ENCODE measurements at regions not wholly inside any gene's neighbourhood (a gene's known extent, or its start where the extent isn't known, plus 50 kb on each side); places are given as distances from the start of the nearest gene placed in this dataset.
"Not testable (repeated sequence)": the region's sequence is repeated elsewhere in the genome, so short reads cannot be mapped to it uniquely, and the experiment has no call there.

GRCh38 chr22:16911340-16911739, 86.1 kb upstream of the XKR3 start:
- H3K27me3 ChIP-seq (ENCODE audit: insufficient read depth, low read depth); H3K4me3 ChIP-seq; H4K20me1 ChIP-seq (ENCODE audit: insufficient read depth); H3K9me3 ChIP-seq (ENCODE audit: insufficient read depth, low read depth); DNase-seq; H3K27ac ChIP-seq; H3K9me2 ChIP-seq (ENCODE audit: insufficient read depth); H3K4me1 ChIP-seq (replicated peaks; ENCODE audit: insufficient read depth); intact Hi-C loops (cut with micrococcal nuclease; ENCODE audit: unreplicated experiment); H3F3A ChIP-seq (ENCODE audit: insufficient read depth, low read depth); H3K36me3 ChIP-seq (ENCODE audit: low read depth); H3K4me2 ChIP-seq; CTCF ChIA-PET; POLR2A ChIA-PET (ENCODE audit: unreplicated experiment); BruUV-seq (replicated peaks); H3K79me2 ChIP-seq (ENCODE audit: low read depth); H2AFZ ChIP-seq: not testable (repeated sequence)
- TF ChIP-seq CTCF (conservative IDR thresholded peaks at IDR 0.05): peak; percentile 45; the same call in 1 of the 2 replicates

GRCh38 chr22:16902051-16902450, 76.8 kb upstream of the XKR3 start:
- H3K4me2 ChIP-seq; CTCF ChIA-PET; H3K9me2 ChIP-seq (ENCODE audit: insufficient read depth); DNase-seq; POLR2A ChIA-PET (ENCODE audit: unreplicated experiment); H3K9me3 ChIP-seq (ENCODE audit: insufficient read depth, low read depth); H4K20me1 ChIP-seq (ENCODE audit: insufficient read depth); H3K27me3 ChIP-seq (ENCODE audit: insufficient read depth, low read depth); H3K4me1 ChIP-seq (replicated peaks; ENCODE audit: insufficient read depth); H3F3A ChIP-seq (ENCODE audit: insufficient read depth, low read depth); H3K4me3 ChIP-seq; H2AFZ ChIP-seq; BruUV-seq (replicated peaks); intact Hi-C loops (cut with micrococcal nuclease; ENCODE audit: unreplicated experiment); H3K36me3 ChIP-seq (ENCODE audit: low read depth); H3K79me2 ChIP-seq (ENCODE audit: low read depth); H3K27ac ChIP-seq: not testable (repeated sequence)

- H3F3A ChIP-seq (ENCODE audit: insufficient read depth, low read depth); H3K9me3 ChIP-seq (ENCODE audit: insufficient read depth, low read depth); CTCF ChIA-PET; H2AFZ ChIP-seq; H3K4me2 ChIP-seq; intact Hi-C loops (cut with micrococcal nuclease; ENCODE audit: unreplicated experiment); H3K27me3 ChIP-seq (ENCODE audit: insufficient read depth, low read depth); H3K27ac ChIP-seq; DNase-seq; H3K4me3 ChIP-seq; H3K79me2 ChIP-seq (ENCODE audit: low read depth); BruUV-seq (replicated peaks); H3K36me3 ChIP-seq (ENCODE audit: low read depth); H4K20me1 ChIP-seq (ENCODE audit: insufficient read depth); H3K4me1 ChIP-seq (replicated peaks; ENCODE audit: insufficient read depth); H3K9me2 ChIP-seq (ENCODE audit: insufficient read depth); POLR2A ChIA-PET (ENCODE audit: unreplicated experiment): not testable (repeated sequence)
These were observed 76.4 kb upstream of the XKR3 start for GRCh38 chr22:16901579-16901978.

- H3K4me3 ChIP-seq; H3K79me2 ChIP-seq (ENCODE audit: low read depth); H3K4me2 ChIP-seq; H3F3A ChIP-seq (ENCODE audit: insufficient read depth, low read depth); H3K9me3 ChIP-seq (ENCODE audit: insufficient read depth, low read depth); H3K9me2 ChIP-seq (ENCODE audit: insufficient read depth); DNase-seq; CTCF ChIA-PET; H3K27ac ChIP-seq; H4K20me1 ChIP-seq (ENCODE audit: insufficient read depth); POLR2A ChIA-PET (ENCODE audit: unreplicated experiment); H2AFZ ChIP-seq; H3K27me3 ChIP-seq (ENCODE audit: insufficient read depth, low read depth); BruUV-seq (replicated peaks); H3K4me1 ChIP-seq (replicated peaks; ENCODE audit: insufficient read depth); H3K36me3 ChIP-seq (ENCODE audit: low read depth); intact Hi-C loops (cut with micrococcal nuclease; ENCODE audit: unreplicated experiment): not testable (repeated sequence)
These were observed 74.1 kb upstream of the XKR3 start for GRCh38 chr22:16899358-16899757.

GRCh38 chr22:16897365-16897764, 72.2 kb upstream of the XKR3 start:
- H3K9me3 ChIP-seq (ENCODE audit: insufficient read depth, low read depth); CTCF ChIA-PET; H4K20me1 ChIP-seq (ENCODE audit: insufficient read depth); H3K4me1 ChIP-seq (replicated peaks; ENCODE audit: insufficient read depth); H2AFZ ChIP-seq; H3K36me3 ChIP-seq (ENCODE audit: low read depth); H3F3A ChIP-seq (ENCODE audit: insufficient read depth, low read depth); H3K27ac ChIP-seq; H3K4me2 ChIP-seq; intact Hi-C loops (cut with micrococcal nuclease; ENCODE audit: unreplicated experiment); H3K4me3 ChIP-seq; POLR2A ChIA-PET (ENCODE audit: unreplicated experiment); DNase-seq; BruUV-seq (replicated peaks); H3K79me2 ChIP-seq (ENCODE audit: low read depth); H3K9me2 ChIP-seq (ENCODE audit: insufficient read depth); H3K27me3 ChIP-seq (ENCODE audit: insufficient read depth, low read depth): not testable (repeated sequence)
- peak; percentile 35; the same call in 1 of the 2 replicates for TF ChIP-seq CTCF (conservative IDR thresholded peaks at IDR 0.05)

Measured in PC-9 (cell line).